ENCODE measurements at regions not wholly inside any gene's neighbourhood (a gene's known extent, or its start where the extent isn't known, plus 50 kb on each side); places are given as distances from the start of the nearest gene placed in this dataset.
"Not testable (repeated sequence)": the region's sequence is repeated elsewhere in the genome, so short reads cannot be mapped to it uniquely, and the experiment has no call there.

GRCh38 chr3:117054556-117054955 lies 345.0 kb downstream of the TUSC7 start:
- TF ChIP-seq PATZ1 (CRISPR knock-in tag; IDR thresholded peaks at IDR 0.05; ENCODE audit: borderline replicate concordance) (no peak), CSRNP3 (CRISPR knock-in tag; IDR thresholded peaks at IDR 0.05) (no peak), PPARA (CRISPR knock-in tag; IDR thresholded peaks at IDR 0.05; ENCODE audit: borderline replicate concordance) (no peak), ZFP30 (CRISPR knock-in tag; IDR thresholded peaks at IDR 0.05) (no peak), GLIS3 (CRISPR knock-in tag; IDR thresholded peaks at IDR 0.05) (no peak), ZC3H10 (CRISPR knock-in tag; IDR thresholded peaks at IDR 0.05) (no peak; the same call in 1 of the 2 replicates), TOX (CRISPR knock-in tag; IDR thresholded peaks at IDR 0.05; ENCODE audit: borderline replicate concordance) (no peak), OSR1 (CRISPR knock-in tag; IDR thresholded peaks at IDR 0.05) (no peak), CSDC2 (CRISPR knock-in tag; IDR thresholded peaks at IDR 0.05) (no peak), ZNF565 (CRISPR knock-in tag; conservative IDR thresholded peaks at IDR 0.05; ENCODE audit: low read depth) (no peak), ARNTL (CRISPR knock-in tag; IDR thresholded peaks at IDR 0.05; ENCODE audit: borderline replicate concordance, low read depth) (no peak), ZFP3 (CRISPR knock-in tag; IDR thresholded peaks at IDR 0.05) (no peak)
- no peak for ATAC-seq

- not testable (repeated sequence) for ATAC-seq
Observed at GRCh38 chr3:117056946-117057345, 347.4 kb downstream of the TUSC7 start.

- TF ChIP-seq GLIS3 (CRISPR knock-in tag; IDR thresholded peaks at IDR 0.05) (no peak), TSHZ2 (CRISPR knock-in tag; IDR thresholded peaks at IDR 0.05) (no peak), PPARA (CRISPR knock-in tag; IDR thresholded peaks at IDR 0.05; ENCODE audit: borderline replicate concordance) (no peak), ZFP30 (CRISPR knock-in tag; IDR thresholded peaks at IDR 0.05) (no peak), PATZ1 (CRISPR knock-in tag; IDR thresholded peaks at IDR 0.05; ENCODE audit: borderline replicate concordance) (no peak), CREB5 (CRISPR knock-in tag; IDR thresholded peaks at IDR 0.05; ENCODE audit: low read depth) (no peak), BACH2 (CRISPR knock-in tag; IDR thresholded peaks at IDR 0.05; ENCODE audit: borderline replicate concordance) (no peak), ZNF565 (CRISPR knock-in tag; conservative IDR thresholded peaks at IDR 0.05; ENCODE audit: low read depth) (no peak), ZNF70 (CRISPR knock-in tag; IDR thresholded peaks at IDR 0.05) (no peak), POU6F1 (CRISPR knock-in tag; IDR thresholded peaks at IDR 0.05; ENCODE audit: borderline replicate concordance, low read depth) (no peak), ZFP3 (CRISPR knock-in tag; IDR thresholded peaks at IDR 0.05) (no peak), ISL1 (CRISPR knock-in tag; IDR thresholded peaks at IDR 0.05) (no peak), ESRRG (CRISPR knock-in tag; IDR thresholded peaks at IDR 0.05) (no peak), CSDC2 (CRISPR knock-in tag; IDR thresholded peaks at IDR 0.05) (no peak), ARNTL (CRISPR knock-in tag; IDR thresholded peaks at IDR 0.05; ENCODE audit: borderline replicate concordance, low read depth) (no peak)
- peak; percentile 52; the same call in 2 of the 3 replicates for ATAC-seq
Observed at GRCh38 chr3:117059067-117059955, 349.7 kb downstream of the TUSC7 start.

All from SK-N-SH treated with all-trans-retinoic acid at 6 μM for 48 hours (cell line).